ENCODE measurements at regions not wholly inside any gene's neighbourhood (a gene's known extent, or its start where the extent isn't known, plus 50 kb on each side); places are given as distances from the start of the nearest gene placed in this dataset.

- H3K27me3 ChIP-seq (ENCODE audit: insufficient read depth, low read length), result no peaks in the 10 kb centered on the region
- intact Hi-C loops (cut with micrococcal nuclease), result no loop called here
- POLR2A ChIA-PET, result no interaction called here
- TF ChIP-seq ZFX (IDR thresholded peaks at IDR 0.05) (no peak), REST (IDR thresholded peaks at IDR 0.05; ENCODE audit: low read depth) (no peak), EZH2phosphoT487 (IDR thresholded peaks at IDR 0.05; ENCODE audit: borderline replicate concordance) (no peak), RAD21 (IDR thresholded peaks at IDR 0.05; ENCODE audit: low read depth) (no peak), ZBTB33 (IDR thresholded peaks at IDR 0.05; ENCODE audit: extremely low read depth, insufficient replicate concordance, low read length) (no peak), EZH2 (IDR thresholded peaks at IDR 0.05) (no peak), ATF3 (IDR thresholded peaks at IDR 0.05) (no peak), MAX (IDR thresholded peaks at IDR 0.05) (no peak), JUND (IDR thresholded peaks at IDR 0.05) (no peak), SP1 (IDR thresholded peaks at IDR 0.05; ENCODE audit: low read depth) (no peak)
- H3K9ac ChIP-seq (ENCODE audit: low read length), result no peak overlapping the region
- H4K20me1 ChIP-seq (ENCODE audit: insufficient read depth), result no peaks in the 10 kb centered on the region
- BruUV-seq (replicated peaks), result no TSS peak
- H3K36me3 ChIP-seq (ENCODE audit: control insufficient read depth in 1 of 2, insufficient read depth in 2 of 2, low read length in 2 of 2), result no peaks in the 10 kb centered on the region
- H2AFZ ChIP-seq (ENCODE audit: low read depth, low read length, poor library complexity, severe bottlenecking), result no peak overlapping the region
- H3K9me3 ChIP-seq (ENCODE audit: control insufficient read depth in 1 of 2, insufficient read depth in 1 of 2, low read depth in 1 of 2, low read length in 2 of 2), result peaks cover 0 to 12% of the 10 kb centered on the region in 2 experiments; a peak in 2 of 4 replicates
- no peaks in the 10 kb centered on the region for H3K9me2 ChIP-seq (ENCODE audit: insufficient read depth)
- H3K4me2 ChIP-seq (ENCODE audit: low read length), result no peak overlapping the region
- RAD21 ChIA-PET (ENCODE audit: low non-redundant PET in 1 of 2, low total read pairs in 2 of 2, uncharacterized antibody in 2 of 2, unreplicated experiment in 2 of 2), result no interaction called here
- CTCF ChIA-PET, result no interaction called here
- H3K4me3 ChIP-seq (replicated peaks in 1 of 2; ENCODE audit: low read depth in 1 of 2, low read length in 2 of 2), result no peak overlapping the region
- ATAC-seq (no peak), DNase-seq (ENCODE audit: low read depth, low spot score) (no peak)
- no peaks in the 10 kb centered on the region for H3K4me1 ChIP-seq (ENCODE audit: control insufficient read depth in 1 of 2, insufficient read depth in 2 of 2, low read length in 2 of 2)
- no peaks in the 10 kb centered on the region for H3K79me2 ChIP-seq (ENCODE audit: insufficient read depth, low read length)
- no peak overlapping the region for H3K27ac ChIP-seq (ENCODE audit: low read depth, low read length)
Measured at GRCh38 chr1:29525941-29526340, 289.6 kb downstream of the PTPRU start.

All from HCT116 (cell line).